H1 (cell line): ENCODE measurements at regions not wholly inside any gene's neighbourhood (a gene's known extent, or its start where the extent isn't known, plus 50 kb on each side); places are given as distances from the start of the nearest gene placed in this dataset.

Experiments used
- CTCF ChIA-PET: fragments of 300-600 bp; sonication (Branson Sonifier 250); formaldehyde crosslinking; loops from one replicate; lab custom pipeline; 2021; ENCODE audit not compliant: partially characterized antibody; lab: Charles Lee
- POLR2A ChIA-PET: fragments of 300-600 bp; sonication (Branson Sonifier 250); formaldehyde crosslinking; loops from one replicate; lab custom pipeline; 2021; ENCODE audit warnings: inconsistent platforms; ENCODE audit not compliant: partially characterized antibody; lab: Charles Lee
- DNase-seq, 2 experiments: peaks; one replicate each; pipeline versions ENCODE4 v3.0.0 to v3.0.0-alpha.2; 2010 to 2022; ENCODE audit warnings: low spot score in 2 of 2, low read depth in 1 of 2, mixed read lengths in 1 of 2
- FAIRE-seq: peaks from 2 replicates; lab custom pipeline; 2011; peaks lifted over from hg19 to GRCh38; lab: Jason Lieb, UNC
- H2AFZ ChIP-seq: 2 replicates; pipeline ENCODE4 v1.8.1; 2012; ENCODE audit warnings: low read length, inconsistent platforms
- H2AK5ac ChIP-seq: 2 replicates; pipeline ENCODE4 v1.6.1; 2013; ENCODE audit warnings: low read depth, low read length
- H2BK120ac ChIP-seq: replicated peaks from 2 replicates; pipeline ENCODE3; 2013; ENCODE audit warnings: low read depth, low read length, inconsistent platforms
- H2BK12ac ChIP-seq: 2 replicates; pipeline ENCODE4 v1.6.1; 2013; ENCODE audit warnings: low read depth, low read length
- H2BK15ac ChIP-seq: 2 replicates; pipeline ENCODE4 v1.6.1; 2013; ENCODE audit warnings: low read length
- H2BK20ac ChIP-seq: 2 replicates; pipeline ENCODE4 v1.6.1; 2013; ENCODE audit warnings: low read length
- H2BK5ac ChIP-seq: 2 replicates; pipeline ENCODE4 v1.6.1; 2013; ENCODE audit warnings: low read depth, low read length
- H3K14ac ChIP-seq: 2 replicates; pipeline ENCODE4 v1.6.1; 2013; ENCODE audit warnings: inconsistent platforms; ENCODE audit not compliant: insufficient read length
- H3K18ac ChIP-seq: 2 replicates; pipeline ENCODE4 v1.6.1; 2013; ENCODE audit warnings: low read length; ENCODE audit errors: extremely low read depth
- H3K23ac ChIP-seq: 2 replicates; pipeline ENCODE4 v1.6.1; 2013; ENCODE audit warnings: inconsistent platforms; ENCODE audit not compliant: insufficient read length
- H3K23me2 ChIP-seq: 2 replicates; pipeline ENCODE4 v1.6.1; 2013; ENCODE audit warnings: low read depth, low read length
- H3K27ac ChIP-seq: 2 replicates; pipeline ENCODE4 v1.6.1; 2011; ENCODE audit warnings: low read depth, low read length, inconsistent platforms
- H3K27me3 ChIP-seq, 4 experiments: replicated peaks in 1 of 4; 1 replicate in 1 of 4; 2 replicates in 3 of 4; pipeline versions ENCODE4 v1.6.1 to v1.8.1; 2011 to 2013; ENCODE audit warnings: low read length in 3 of 4, mild to moderate bottlenecking in 3 of 4, inconsistent platforms in 2 of 4, mixed read lengths in 2 of 4, moderate library complexity in 1 of 4; ENCODE audit not compliant: control insufficient read depth in 3 of 4, insufficient read depth in 3 of 4; ENCODE audit errors: extremely low read depth in 1 of 4
- H3K36me3 ChIP-seq, 4 experiments: 2 replicates each; pipeline versions ENCODE4 v1.6.1 to v1.8.1; 2011 to 2013; ENCODE audit warnings: mild to moderate bottlenecking in 4 of 4, low read length in 3 of 4, moderate library complexity in 2 of 4, control low read depth in 1 of 4, inconsistent platforms in 1 of 4; ENCODE audit not compliant: insufficient read depth in 4 of 4, control insufficient read depth in 2 of 4
- H3K4ac ChIP-seq: replicated peaks from 2 replicates; pipeline ENCODE3; 2013; ENCODE audit warnings: low read length, low read depth, mixed read lengths, inconsistent platforms; ENCODE audit not compliant: insufficient read length
- H3K4me1 ChIP-seq, 4 experiments: replicated peaks in 1 of 4; 1 replicate in 1 of 4; 2 replicates in 3 of 4; pipeline versions ENCODE4 v1.6.1 to v1.8.1; 2011 to 2013; ENCODE audit warnings: low read length in 3 of 4, inconsistent platforms in 2 of 4, mixed read lengths in 1 of 4; ENCODE audit not compliant: insufficient read depth in 4 of 4, control insufficient read depth in 3 of 4
- H3K4me2 ChIP-seq, 2 experiments: 2 replicates each; pipeline versions ENCODE4 v1.6.1 to v1.8.1; 2011 to 2013; ENCODE audit warnings: low read depth in 2 of 2, low read length in 2 of 2, control low read depth in 1 of 2, inconsistent platforms in 1 of 2, mild to moderate bottlenecking in 1 of 2; ENCODE audit not compliant: insufficient read depth in 1 of 2
- H3K4me3 ChIP-seq, 4 experiments: fragments of 200-600, 300-600 bp in 1 of 4; sonication (generic), shearing (Covaris generic), sonication (Bioruptor Twin) in 1 of 4; 2 replicates each; pipeline versions ENCODE4 v1.5.1 to v1.8.1; 2011 to 2016; ENCODE audit warnings: low read length in 4 of 4, low read depth in 3 of 4, control low read depth in 2 of 4, inconsistent platforms in 2 of 4, mild to moderate bottlenecking in 2 of 4, mixed read lengths in 1 of 4, moderate library complexity in 1 of 4; ENCODE audit not compliant: insufficient read depth in 2 of 4; ENCODE audit errors: extremely low read depth in 1 of 4
- H3K56ac ChIP-seq: replicated peaks from 2 replicates; pipeline ENCODE3; 2013; ENCODE audit warnings: low read depth, mild to moderate bottlenecking, mixed read lengths, low read length, inconsistent platforms; ENCODE audit not compliant: insufficient read length
- H3K79me1 ChIP-seq: 2 replicates; pipeline ENCODE4 v1.6.1; 2013; ENCODE audit warnings: low read depth, low read length, control low read depth
- H3K79me2 ChIP-seq, 2 experiments: 2 replicates each; pipeline versions ENCODE4 v1.6.1 to v1.8.1; 2012 to 2013; ENCODE audit warnings: low read length in 2 of 2, mild to moderate bottlenecking in 2 of 2, inconsistent platforms in 1 of 2; ENCODE audit not compliant: insufficient read depth in 2 of 2, control insufficient read depth in 1 of 2
- H3K9ac ChIP-seq, 4 experiments: replicated peaks in 1 of 4; 1 replicate in 1 of 4; 2 replicates in 3 of 4; pipeline versions ENCODE4 v1.6.1 to v1.8.1; 2011 to 2013; ENCODE audit warnings: low read depth in 3 of 4, low read length in 3 of 4, control low read depth in 2 of 4, mild to moderate bottlenecking in 2 of 4, moderate library complexity in 2 of 4, inconsistent platforms in 1 of 4; ENCODE audit errors: extremely low read depth in 1 of 4
- H3K9me3 ChIP-seq, 2 experiments: 2 replicates each; pipeline versions ENCODE4 v1.6.1 to v1.8.1; 2012 to 2013; ENCODE audit warnings: mild to moderate bottlenecking in 2 of 2, moderate library complexity in 2 of 2, control low read depth in 1 of 2, inconsistent platforms in 1 of 2, low read depth in 1 of 2, low read length in 1 of 2, mixed read lengths in 1 of 2; ENCODE audit not compliant: insufficient read depth in 2 of 2
- H4K20me1 ChIP-seq, 2 experiments: replicated peaks in 1 of 2; 2 replicates each; pipeline versions ENCODE3 to v1.8.1; 2011 to 2013; ENCODE audit warnings: inconsistent platforms in 2 of 2, low read length in 2 of 2, mild to moderate bottlenecking in 1 of 2; ENCODE audit not compliant: insufficient read depth in 2 of 2, control insufficient read depth in 1 of 2
- H4K5ac ChIP-seq: 2 replicates; pipeline ENCODE4 v1.6.1; 2013; ENCODE audit warnings: low read length, low read depth, mixed read lengths, inconsistent platforms; ENCODE audit not compliant: insufficient read length
- H4K8ac ChIP-seq: 2 replicates; pipeline ENCODE4 v1.8.0; 2013; ENCODE audit warnings: mild to moderate bottlenecking, moderate library complexity, low read length, inconsistent platforms; ENCODE audit not compliant: insufficient read depth; ENCODE audit errors: extremely low read depth
- H4K91ac ChIP-seq: replicated peaks from 2 replicates; pipeline ENCODE3; 2013; ENCODE audit warnings: low read length, mixed read lengths, inconsistent platforms; ENCODE audit not compliant: insufficient read length
- E2F6 ChIP-seq: IDR thresholded peaks from 2 replicates; pipeline ENCODE4 v1.6.1; 2012; ENCODE audit warnings: inconsistent platforms
- WGBS, 2 experiments: shearing (Covaris generic) in 1 of 2; methylation state at CpG; one replicate each; pipeline versions ENCODE4 v1.1.6 to v1.1.7; 2013 to 2015; ENCODE audit warnings: low lambda C conversion rate in 2 of 2, mixed read lengths in 2 of 2, inconsistent platforms in 1 of 2, low coverage in 1 of 2, missing lambda C conversion rate in 1 of 2; ENCODE audit not compliant: insufficient replicate concordance in 2 of 2, insufficient coverage in 1 of 2, insufficient read length in 1 of 2; ENCODE audit errors: extremely low coverage in 1 of 2, missing lambda C conversion rate in 1 of 2; 5-methylcytosine and 5-hydroxymethylcytosine counted together

- Histone ChIP-seq H3K18ac (no peak overlapping the region), H2BK15ac (no peak overlapping the region), H3K4me1 (no peaks in the 10 kb centered on the region), H3K4me3 (no peak overlapping the region), H2BK20ac (no peak overlapping the region), H2AFZ (no peak overlapping the region), H3K4ac (no peak overlapping the region), H4K5ac (no peak overlapping the region), H3K9ac (no peak overlapping the region), H4K20me1 (no peaks in the 10 kb centered on the region), H3K23me2 (0 out of 2 replicates have a peak, but pooled peaks cover 2% of the 10 kb centered on the region), H4K8ac (no peak overlapping the region), H3K23ac (no peak overlapping the region), H3K56ac (no peak overlapping the region), H3K79me2 (no peaks in the 10 kb centered on the region), H4K91ac (no peak overlapping the region), H3K14ac (no peak overlapping the region), H3K27ac (no peak overlapping the region), H3K9me3 (0 out of 4 replicates have a peak, but pooled peaks cover 0 to 1% of the 10 kb centered on the region in 2 experiments), H2BK12ac (no peak overlapping the region), H3K36me3 (no peaks in the 10 kb centered on the region), H3K79me1 (no peaks in the 10 kb centered on the region), H3K4me2 (no peak overlapping the region), H2BK5ac (no peak overlapping the region), H2AK5ac (no peak overlapping the region), H3K27me3 (no peaks in the 10 kb centered on the region), H2BK120ac (no peak overlapping the region)
- FAIRE-seq, result no peak
- no peak for TF ChIP-seq E2F6
- DNase-seq, result no peak
- CTCF ChIA-PET, result no interaction called here
- 94% methylated on average over 2 of the region's 2 CpGs; no CpG with 5 or more reads in 1 of the 2 experiments for whole genome bisulfite sequencing, 2 experiments
- POLR2A ChIA-PET, result no interaction called here
These were observed 60.3 kb upstream of the KRR1 start for GRCh38 chr12:75571656-75572205.
